Esophagus (tissue), 2 donors: ENCODE measurements at regions not wholly inside any gene's neighbourhood (a gene's known extent, or its start where the extent isn't known, plus 50 kb on each side); places are given as distances from the start of the nearest gene placed in this dataset.
"Not testable (repeated sequence)": the region's sequence is repeated elsewhere in the genome, so short reads cannot be mapped to it uniquely, and the experiment has no call there.

Experiments
- H3K27ac ChIP-seq, 2 donors: one replicate each; pipeline ENCODE4 v1.5.1; 2013; ENCODE audit warnings: low read depth in 2 of 2, mild to moderate bottlenecking in 2 of 2, inconsistent platforms in 1 of 2, low read length in 1 of 2, moderate library complexity in 1 of 2
- H3K27me3 ChIP-seq, 2 donors: one replicate each; pipeline ENCODE4 v1.6.1; 2013; ENCODE audit warnings: low read length in 2 of 2, control low read depth in 1 of 2, mild to moderate bottlenecking in 1 of 2; ENCODE audit not compliant: insufficient read depth in 2 of 2, control insufficient read depth in 1 of 2
- H3K36me3 ChIP-seq, 2 donors: one replicate each; pipeline ENCODE4 v1.6.1; 2013; ENCODE audit warnings: low read length in 1 of 2; ENCODE audit not compliant: control insufficient read depth in 2 of 2, insufficient read depth in 2 of 2
- H3K4me1 ChIP-seq, 2 donors: one replicate each; pipeline ENCODE4 v1.6.1; 2013; ENCODE audit warnings: low read length in 1 of 2; ENCODE audit not compliant: control insufficient read depth in 2 of 2, insufficient read depth in 2 of 2
- H3K4me3 ChIP-seq, 2 donors: one replicate each; pipeline ENCODE4 v1.5.1; 2013; ENCODE audit warnings: low read length in 2 of 2, mild to moderate bottlenecking in 2 of 2, low read depth in 1 of 2, moderate library complexity in 1 of 2
- H3K9me3 ChIP-seq, 2 donors: one replicate each; pipeline ENCODE4 v1.6.1; 2013; ENCODE audit warnings: mild to moderate bottlenecking in 2 of 2, low read depth in 1 of 2, low read length in 1 of 2, moderate library complexity in 1 of 2; ENCODE audit not compliant: control insufficient read depth in 2 of 2, insufficient read depth in 1 of 2
- WGBS, 2 donors: extraction: QIAGEN DNeasy Blood & Tissue Kit; methylation state at CpG; one replicate each; pipeline ENCODE4 v1.1.7; 2013; 5-methylcytosine and 5-hydroxymethylcytosine counted together
- donor health status: healthy with polysubstance abuse.
- donor health status: Bipolar disorder and iron deficiency.

DNA sequence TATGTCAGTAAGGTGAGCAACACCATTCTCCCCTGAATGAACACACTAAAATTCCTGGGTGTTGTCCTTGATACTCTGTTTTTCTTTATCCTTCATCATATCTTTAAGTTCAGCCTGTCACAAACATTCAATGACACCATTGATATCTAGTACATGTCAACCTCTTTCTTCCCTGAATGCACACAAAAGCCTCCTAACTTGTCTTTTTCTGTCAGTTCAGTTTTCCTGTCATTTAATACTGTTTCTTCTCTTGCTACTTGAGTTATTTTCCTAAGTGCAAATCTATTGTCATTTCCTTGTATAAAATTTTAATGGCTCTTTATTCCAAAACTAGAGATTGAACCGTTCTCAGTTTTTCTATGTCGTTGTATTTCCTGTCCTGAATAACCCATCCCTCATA is 1107.6 kb upstream of the SLC39A10 start:
- no peak overlapping the region for H3K27ac ChIP-seq
- H3K36me3 ChIP-seq: no peaks in the 10 kb centered on the region
- no peaks in the 10 kb centered on the region for H3K9me3 ChIP-seq
- WGBS, 2 donors: 66 to 71% methylated on average over 2 of the region's 2 CpGs
- no peak overlapping the region for H3K4me3 ChIP-seq
- H3K4me1 ChIP-seq: no peaks in the 10 kb centered on the region
- H3K27me3 ChIP-seq: no peaks in the 10 kb centered on the region

- no peak overlapping the region for H3K4me3 ChIP-seq
- no peak overlapping the region for H3K27ac ChIP-seq
- no peaks in the 10 kb centered on the region for H3K36me3 ChIP-seq
- WGBS, 2 donors: 56 to 57% methylated on average over 1 of the region's 1 CpG
- no peaks in the 10 kb centered on the region for H3K27me3 ChIP-seq
- no peaks in the 10 kb centered on the region for H3K9me3 ChIP-seq
- no peaks in the 10 kb centered on the region for H3K4me1 ChIP-seq
Measured at GRCh38 chr2:194545978-194546377, 1111.0 kb upstream of the SLC39A10 start.

DNA sequence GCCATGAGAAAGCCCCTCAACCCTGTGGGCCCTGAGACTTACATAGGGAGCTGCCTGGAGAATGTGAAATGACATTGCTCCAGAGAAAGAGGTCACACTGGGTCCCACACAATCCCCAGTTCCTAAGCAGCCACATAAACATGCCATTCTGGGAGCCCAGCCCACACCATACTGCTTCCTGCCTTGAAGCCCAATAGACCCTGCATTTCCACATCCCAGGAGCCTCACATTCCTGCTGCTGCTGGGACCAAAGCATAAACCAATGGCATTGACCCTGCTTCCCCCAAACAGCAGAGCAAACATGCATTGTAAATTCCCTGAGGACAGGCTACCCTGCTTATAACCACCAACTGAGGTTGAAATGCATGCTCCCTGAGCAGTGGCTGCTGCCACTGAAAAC is 1117.6 kb upstream of the SLC39A10 start:
- Histone ChIP-seq H3K4me1 (no peaks in the 10 kb centered on the region), H3K36me3 (no peaks in the 10 kb centered on the region), H3K27ac (no peak overlapping the region), H3K27me3 (no peaks in the 10 kb centered on the region), H3K4me3 (no peak overlapping the region), H3K9me3 (peaks cover 0 to 2% of the 10 kb centered on the region in 2 donors)

GRCh38 chr2:194526121-194526520 is 1130.9 kb upstream of the SLC39A10 start:
- no peak overlapping the region for H3K4me3 ChIP-seq
- H3K9me3 ChIP-seq: no peaks in the 10 kb centered on the region
- H3K4me1 ChIP-seq: no peaks in the 10 kb centered on the region
- no peaks in the 10 kb centered on the region for H3K27me3 ChIP-seq
- H3K36me3 ChIP-seq: no peaks in the 10 kb centered on the region
- H3K27ac ChIP-seq: no peak overlapping the region

DNA sequence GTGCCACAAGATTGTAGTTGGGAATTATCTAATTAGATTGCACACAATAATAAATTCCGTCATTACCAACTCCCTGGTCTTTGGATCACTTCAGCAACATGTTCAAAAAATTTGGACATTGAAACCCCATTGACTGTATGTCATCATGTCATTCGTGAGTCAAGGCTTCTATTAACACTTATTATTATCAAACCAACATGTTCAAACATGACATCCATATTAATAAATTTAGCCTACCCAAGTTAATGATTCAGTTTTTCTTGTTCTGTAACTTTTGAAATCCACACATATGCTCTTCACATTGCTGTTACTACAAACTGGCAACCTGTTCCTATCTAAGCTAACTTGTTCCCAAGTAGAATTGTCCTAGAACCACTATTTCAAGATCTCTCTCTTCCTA is 1142.7 kb upstream of the SLC39A10 start:
- H3K27me3 ChIP-seq: no peaks in the 10 kb centered on the region
- H3K36me3 ChIP-seq: no peaks in the 10 kb centered on the region
- H3K4me3 ChIP-seq: no peak overlapping the region
- no peak overlapping the region for H3K27ac ChIP-seq
- H3K4me1 ChIP-seq: no peaks in the 10 kb centered on the region
- WGBS, 2 donors: 51 to 57% methylated on average over 2 of the region's 2 CpGs
- H3K9me3 ChIP-seq: no peaks in the 10 kb centered on the region

- not testable (repeated sequence) for H3K4me1 ChIP-seq, H3K27ac ChIP-seq, H3K27me3 ChIP-seq, H3K4me3 ChIP-seq, H3K9me3 ChIP-seq, H3K36me3 ChIP-seq
- whole genome bisulfite sequencing, 2 donors: 61 to 72% methylated on average over 2 of the region's 2 CpGs
Measured at GRCh38 chr2:194511070-194511469, 1146.0 kb upstream of the SLC39A10 start.

GRCh38 chr2:194504876-194505275 is 1152.2 kb upstream of the SLC39A10 start:
- not testable (repeated sequence) for H3K27ac ChIP-seq, H3K4me3 ChIP-seq, H3K27me3 ChIP-seq, H3K4me1 ChIP-seq, H3K36me3 ChIP-seq, H3K9me3 ChIP-seq
- 39 to 51% methylated on average over 3 of the region's 3 CpGs for WGBS, 2 donors

DNA sequence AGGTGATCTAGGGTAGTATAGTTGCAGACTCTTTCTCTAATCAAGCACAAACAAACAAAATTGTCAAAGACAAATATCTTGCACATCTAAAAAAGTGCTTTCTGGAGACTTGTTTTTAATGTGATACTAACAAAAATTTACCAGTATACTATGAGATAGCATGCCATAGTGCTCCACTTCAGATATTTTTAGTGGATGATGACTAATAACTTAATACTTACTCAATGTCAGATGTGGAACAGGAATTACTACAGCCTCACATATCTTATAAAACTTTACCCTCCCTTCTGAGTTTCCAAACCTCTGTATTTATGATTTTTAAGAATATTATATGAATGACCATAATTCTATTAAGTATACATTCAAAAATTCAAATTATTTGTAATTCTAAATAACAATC is 1162.0 kb upstream of the SLC39A10 start:
- H3K9me3 ChIP-seq: no peaks in the 10 kb centered on the region
- H3K4me3 ChIP-seq: no peak overlapping the region
- no peak overlapping the region for H3K27ac ChIP-seq
- no peaks in the 10 kb centered on the region for H3K27me3 ChIP-seq
- H3K4me1 ChIP-seq: no peaks in the 10 kb centered on the region
- H3K36me3 ChIP-seq: no peaks in the 10 kb centered on the region

GRCh38 chr2:194494401-194494800 is 1162.6 kb upstream of the SLC39A10 start:
- Histone ChIP-seq H3K4me1 (no peaks in the 10 kb centered on the region), H3K4me3 (no peak overlapping the region), H3K27ac (no peak overlapping the region), H3K27me3 (no peaks in the 10 kb centered on the region), H3K36me3 (no peaks in the 10 kb centered on the region), H3K9me3 (no peaks in the 10 kb centered on the region)

DNA sequence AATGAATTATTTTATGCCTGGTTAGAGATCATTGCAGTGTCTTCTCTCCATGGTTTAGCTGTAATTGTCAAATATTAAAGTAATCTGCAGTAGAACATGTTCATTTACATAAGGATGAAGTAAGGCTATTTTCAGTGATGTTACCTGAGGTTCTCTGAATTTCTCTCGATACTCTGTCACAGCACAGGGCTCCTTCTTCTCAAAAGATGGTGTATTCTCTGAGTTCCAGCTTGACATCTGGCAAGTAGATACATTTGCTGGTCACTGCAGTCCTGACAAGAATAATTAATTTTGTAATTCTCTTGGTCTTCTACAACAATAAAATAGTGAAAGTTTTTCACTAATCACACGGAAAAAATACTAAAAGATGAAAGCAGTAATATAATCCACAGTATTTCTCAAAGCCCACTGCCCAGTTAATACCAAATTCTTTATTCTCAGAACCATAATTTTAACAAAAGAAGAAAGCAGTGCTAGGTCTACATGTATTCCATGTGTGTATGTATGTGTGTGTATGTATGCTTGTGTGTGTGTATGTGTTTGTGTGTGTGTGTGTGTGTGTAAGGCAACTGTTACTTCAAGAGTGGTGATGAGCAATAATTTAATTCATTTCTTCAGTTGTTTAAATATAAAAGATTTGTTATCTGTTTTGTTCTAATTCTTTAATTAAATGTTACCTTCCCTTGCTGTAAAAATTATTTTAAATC is 1165.5 kb upstream of the SLC39A10 start:
- H3K27ac ChIP-seq: no peak overlapping the region
- 63 to 68% methylated on average over 2 of the region's 2 CpGs for WGBS, 2 donors
- H3K27me3 ChIP-seq: no peaks in the 10 kb centered on the region
- no peak overlapping the region for H3K4me3 ChIP-seq
- H3K4me1 ChIP-seq: no peaks in the 10 kb centered on the region
- no peaks in the 10 kb centered on the region for H3K9me3 ChIP-seq
- H3K36me3 ChIP-seq: no peaks in the 10 kb centered on the region
